ENCODE measurements at regions not wholly inside any gene's neighbourhood (a gene's known extent, or its start where the extent isn't known, plus 50 kb on each side); places are given as distances from the start of the nearest gene placed in this dataset.
A peak's percentile ranks its signal among the peaks of the same experiment; 100 is the strongest.

- WGBS, result 77% methylated on average over 4 of the region's 4 CpGs
- Histone ChIP-seq H3K9me3 (no peaks in the 10 kb centered on the region), H3K27ac (replicated peaks in 1 of 4) (no peak overlapping the region), H3K27me3 (no peaks in the 10 kb centered on the region), H3K4me1 (peaks cover 0 to 8% (median 0%) of the 10 kb centered on the region in 4 donors), H3K4me3 (no peak overlapping the region), H3K36me3 (no peaks in the 10 kb centered on the region)
- TF ChIP-seq, protein P1, sequence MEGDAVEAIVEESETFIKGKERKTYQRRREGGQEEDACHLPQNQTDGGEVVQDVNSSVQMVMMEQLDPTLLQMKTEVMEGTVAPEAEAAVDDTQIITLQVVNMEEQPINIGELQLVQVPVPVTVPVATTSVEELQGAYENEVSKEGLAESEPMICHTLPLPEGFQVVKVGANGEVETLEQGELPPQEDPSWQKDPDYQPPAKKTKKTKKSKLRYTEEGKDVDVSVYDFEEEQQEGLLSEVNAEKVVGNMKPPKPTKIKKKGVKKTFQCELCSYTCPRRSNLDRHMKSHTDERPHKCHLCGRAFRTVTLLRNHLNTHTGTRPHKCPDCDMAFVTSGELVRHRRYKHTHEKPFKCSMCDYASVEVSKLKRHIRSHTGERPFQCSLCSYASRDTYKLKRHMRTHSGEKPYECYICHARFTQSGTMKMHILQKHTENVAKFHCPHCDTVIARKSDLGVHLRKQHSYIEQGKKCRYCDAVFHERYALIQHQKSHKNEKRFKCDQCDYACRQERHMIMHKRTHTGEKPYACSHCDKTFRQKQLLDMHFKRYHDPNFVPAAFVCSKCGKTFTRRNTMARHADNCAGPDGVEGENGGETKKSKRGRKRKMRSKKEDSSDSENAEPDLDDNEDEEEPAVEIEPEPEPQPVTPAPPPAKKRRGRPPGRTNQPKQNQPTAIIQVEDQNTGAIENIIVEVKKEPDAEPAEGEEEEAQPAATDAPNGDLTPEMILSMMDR (IDR thresholded peaks at IDR 0.05), result peak in 1 of 3 experiments; percentile 20
- TF ChIP-seq POLR2A (IDR thresholded peaks at IDR 0.05; ENCODE audit: low read depth) (no peak), EP300 (IDR thresholded peaks at IDR 0.05) (no peak)
- intact Hi-C loops (cut with DNase I), result no loop called here
- DNase-seq (ENCODE audit: extremely low spot score), result no peak
These were observed 82.9 kb upstream of the PNPLA4 start for GRCh38 chrX:8010105-8010504.

GRCh38 chrX:8005678-8006347 lies 78.6 kb upstream of the PNPLA4 start:
- Histone ChIP-seq H3K4me1 (peaks cover 0 to 9% (median 0%) of the 10 kb centered on the region in 4 donors), H3K4me3 (no peak overlapping the region), H3K9me3 (no peaks in the 10 kb centered on the region), H3K27me3 (no peaks in the 10 kb centered on the region), H3K27ac (replicated peaks in 1 of 4) (no peak overlapping the region), H3K36me3 (no peaks in the 10 kb centered on the region)
- TF ChIP-seq POLR2AphosphoS5 (IDR thresholded peaks at IDR 0.05), result no peak
- TF ChIP-seq, protein P1 (IDR thresholded peaks at IDR 0.05), result no peak
- TF ChIP-seq POLR2A (IDR thresholded peaks at IDR 0.05; ENCODE audit: low read depth), result no peak
- TF ChIP-seq EP300 (IDR thresholded peaks at IDR 0.05), result no peak
- no peak for DNase-seq (ENCODE audit: extremely low spot score)
- WGBS, result 70% methylated on average over 2 of the region's 2 CpGs
- intact Hi-C loops (cut with DNase I), result no loop called here

DNA sequence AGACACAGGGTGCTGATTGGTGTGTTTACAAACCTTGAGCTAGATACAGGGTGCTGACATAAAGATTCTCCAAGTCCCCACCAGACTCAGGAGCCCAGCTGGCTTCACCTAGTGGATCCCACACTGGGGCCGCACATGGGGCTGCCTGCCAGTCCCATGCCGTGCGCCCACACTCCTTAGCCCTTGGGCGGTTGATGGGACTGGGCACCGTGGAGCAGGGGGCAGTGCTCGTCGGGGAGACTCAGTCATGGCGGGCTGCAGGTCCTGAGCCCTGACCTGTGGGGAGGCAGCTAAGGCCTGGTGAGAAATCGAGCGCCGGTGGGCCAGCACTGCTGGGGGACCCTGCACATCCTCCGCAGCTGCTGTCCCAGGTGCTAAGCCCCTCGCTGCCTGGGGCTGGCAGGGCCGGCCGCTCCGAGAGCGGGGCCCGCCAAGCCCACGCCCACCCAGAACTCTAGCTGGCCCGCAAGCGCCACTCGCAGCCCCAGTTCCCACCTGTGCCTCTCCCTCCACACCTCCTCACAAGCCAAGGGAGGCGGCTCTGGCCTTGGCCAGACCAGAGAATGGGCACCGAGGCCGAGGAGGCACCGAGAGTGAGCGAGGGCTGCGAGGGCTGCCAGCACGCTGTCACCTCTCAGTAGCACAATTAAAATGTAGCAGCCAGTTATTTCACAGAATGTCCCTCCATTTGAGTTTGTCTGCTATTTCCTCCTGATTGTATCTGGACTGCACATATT lies 76.1 kb upstream of the PNPLA4 start:
- Histone ChIP-seq H3K4me1 (peaks cover 0 to 9% (median 0%) of the 10 kb centered on the region in 4 donors), H3K9me3 (peaks cover 0 to 4% (median 0%) of the 10 kb centered on the region in 4 donors), H3K27ac (replicated peaks in 1 of 4) (no peak overlapping the region), H3K36me3 (no peaks in the 10 kb centered on the region), H3K4me3 (no peak overlapping the region), H3K27me3 (no peaks in the 10 kb centered on the region)
- DNase-seq (ENCODE audit: extremely low spot score), result no peak
- WGBS, result 96% methylated on average over 23 of the region's 29 CpGs
- intact Hi-C loops (cut with DNase I), result no loop called here
- no peak for TF ChIP-seq POLR2A (IDR thresholded peaks at IDR 0.05; ENCODE audit: low read depth)
- TF ChIP-seq, protein P1 (IDR thresholded peaks at IDR 0.05), result no peak
- no peak for TF ChIP-seq EP300 (IDR thresholded peaks at IDR 0.05)
- no peak for TF ChIP-seq POLR2AphosphoS5 (IDR thresholded peaks at IDR 0.05)

GRCh38 chrX:7996851-7997250 lies 69.6 kb upstream of the PNPLA4 start:
- Histone ChIP-seq H3K27ac (replicated peaks in 1 of 4) (no peak overlapping the region), H3K27me3 (no peaks in the 10 kb centered on the region), H3K9me3 (peaks cover 0 to 4% (median 0%) of the 10 kb centered on the region in 4 donors), H3K4me1 (no peaks in the 10 kb centered on the region), H3K4me3 (no peak overlapping the region), H3K36me3 (no peaks in the 10 kb centered on the region)
- intact Hi-C loops (cut with DNase I), result loop anchor here (2.0 to 10.0 kb wide), 3 partner anchors 368 to 818 kb away; no protein-coding TSS in a partner anchor
- TF ChIP-seq, protein P1 (IDR thresholded peaks at IDR 0.05), result no peak
- DNase-seq (ENCODE audit: extremely low spot score), result no peak

All from esophagus muscularis mucosa (tissue), 4 donors.